SK-N-SH treated with all-trans-retinoic acid at 6 μM for 48 hours (cell line): ENCODE measurements at regions not wholly inside any gene's neighbourhood (a gene's known extent, or its start where the extent isn't known, plus 50 kb on each side); places are given as distances from the start of the nearest gene placed in this dataset.

Experiments
- ATAC-seq: fragments of 200-7000 bp; cut with Tn5 transposase; 3 replicates; pipeline ENCODE4 v1.9.1; 2020; ENCODE audit warnings: mild to moderate bottlenecking, moderate library complexity
- ARNTL ChIP-seq: fragments of 450-650 bp; formaldehyde crosslinking; IDR thresholded peaks from 2 replicates; pipeline ENCODE4 v1.5.0; 2020; ENCODE audit warnings: low read depth, mild to moderate bottlenecking, moderate library complexity, borderline replicate concordance
- BACH2 ChIP-seq: fragments of 250-450 bp; sonication (Bioruptor Pico); IDR thresholded peaks from 2 replicates; pipeline ENCODE4 v1.9.0; 2021; ENCODE audit warnings: mild to moderate bottlenecking, borderline replicate concordance
- CREB5 ChIP-seq: fragments of 250-450 bp; sonication (Bioruptor Pico); IDR thresholded peaks from 2 replicates; pipeline ENCODE4 v1.5.1; 2020; ENCODE audit warnings: low read depth, mild to moderate bottlenecking, moderate library complexity
- CSDC2 ChIP-seq: fragments of 250-450 bp; sonication (Bioruptor Pico); IDR thresholded peaks from 2 replicates; pipeline ENCODE4 v1.5.0; 2020; ENCODE audit warnings: mild to moderate bottlenecking, moderate library complexity
- ESRRG ChIP-seq: fragments of 250-450 bp; sonication (Bioruptor Pico); IDR thresholded peaks from 2 replicates; pipeline ENCODE4 v1.6.1; 2021; ENCODE audit warnings: mild to moderate bottlenecking
- GLIS3 ChIP-seq: fragments of 250-450 bp; sonication (Bioruptor Pico); IDR thresholded peaks from 2 replicates; pipeline ENCODE4 v1.5.0; 2020; ENCODE audit warnings: mild to moderate bottlenecking, moderate library complexity
- ISL1 ChIP-seq: fragments of 250-450 bp; sonication (Bioruptor Pico); IDR thresholded peaks from 2 replicates; pipeline ENCODE4 v2.1.2; 2022; ENCODE audit warnings: mild to moderate bottlenecking, moderate library complexity
- OSR1 ChIP-seq: fragments of 250-450 bp; sonication (Bioruptor Pico); IDR thresholded peaks from 2 replicates; pipeline ENCODE4 v1.8.0; 2022; ENCODE audit warnings: moderate library complexity, mild to moderate bottlenecking, inconsistent platforms
- PPARA ChIP-seq: fragments of 250-450 bp; sonication (Bioruptor Pico); IDR thresholded peaks from 2 replicates; pipeline ENCODE4 v1.5.0; 2020; ENCODE audit warnings: mild to moderate bottlenecking, borderline replicate concordance
- RARB ChIP-seq: fragments of 250-450 bp; sonication (Bioruptor Pico); IDR thresholded peaks from 2 replicates; pipeline ENCODE4 v1.8.0; 2021; ENCODE audit warnings: mild to moderate bottlenecking, moderate library complexity
- TCF4 ChIP-seq: fragments of 250-450 bp; sonication (Bioruptor Pico); IDR thresholded peaks from 2 replicates; pipeline ENCODE4 v1.8.0; 2021; ENCODE audit warnings: mild to moderate bottlenecking, moderate library complexity, borderline replicate concordance
- TOX ChIP-seq: fragments of 250-450 bp; sonication (Bioruptor Pico); IDR thresholded peaks from 2 replicates; pipeline ENCODE4 v1.8.0; 2021; ENCODE audit warnings: mild to moderate bottlenecking, moderate library complexity, borderline replicate concordance
- TSHZ2 ChIP-seq: fragments of 250-450 bp; sonication (Bioruptor Pico); IDR thresholded peaks from 2 replicates; pipeline ENCODE4 v1.5.0; 2020; ENCODE audit warnings: mild to moderate bottlenecking, moderate library complexity
- ZC3H10 ChIP-seq: fragments of 250-450 bp; sonication (Bioruptor Pico); IDR thresholded peaks from 2 replicates; pipeline ENCODE4 v1.5.1; 2021; ENCODE audit warnings: mild to moderate bottlenecking, moderate library complexity
- ZFP3 ChIP-seq: fragments of 250-450 bp; sonication (Bioruptor Pico); IDR thresholded peaks from 2 replicates; pipeline ENCODE4 v1.5.0; 2020; ENCODE audit warnings: mild to moderate bottlenecking, moderate library complexity
- ZNF565 ChIP-seq: fragments of 450-650 bp; formaldehyde crosslinking; conservative IDR thresholded peaks from 2 replicates; pipeline ENCODE4 v1.5.0; 2020; ENCODE audit warnings: low read depth, mild to moderate bottlenecking, moderate library complexity
- ZNF70 ChIP-seq: fragments of 450-650 bp; formaldehyde crosslinking; IDR thresholded peaks from 2 replicates; pipeline ENCODE4 v1.5.0; 2020; ENCODE audit warnings: mild to moderate bottlenecking, moderate library complexity
- ZNF8 ChIP-seq: fragments of 450-650 bp; formaldehyde crosslinking; IDR thresholded peaks from 2 replicates; pipeline ENCODE4 v1.5.0; 2020; ENCODE audit warnings: mild to moderate bottlenecking, moderate library complexity
- TF ChIP-seq, protein P1 (sequence below): fragments of 250-450 bp; sonication (Bioruptor Pico); IDR thresholded peaks from 2 replicates; pipeline ENCODE4 v1.8.0; 2021; ENCODE audit warnings: low read depth, mild to moderate bottlenecking, moderate library complexity, borderline replicate concordance
- TF ChIP-seq, protein P2 (sequence below): fragments of 250-450 bp; sonication (Bioruptor Pico); IDR thresholded peaks from 2 replicates; pipeline ENCODE4 v1.5.1; 2021; ENCODE audit warnings: mild to moderate bottlenecking, moderate library complexity
- TF ChIP-seq, protein P3 (sequence below): fragments of 250-450 bp; sonication (Bioruptor Pico); IDR thresholded peaks from 2 replicates; pipeline ENCODE4 v1.8.0; 2020; ENCODE audit warnings: mild to moderate bottlenecking, moderate library complexity, borderline replicate concordance

DNA sequence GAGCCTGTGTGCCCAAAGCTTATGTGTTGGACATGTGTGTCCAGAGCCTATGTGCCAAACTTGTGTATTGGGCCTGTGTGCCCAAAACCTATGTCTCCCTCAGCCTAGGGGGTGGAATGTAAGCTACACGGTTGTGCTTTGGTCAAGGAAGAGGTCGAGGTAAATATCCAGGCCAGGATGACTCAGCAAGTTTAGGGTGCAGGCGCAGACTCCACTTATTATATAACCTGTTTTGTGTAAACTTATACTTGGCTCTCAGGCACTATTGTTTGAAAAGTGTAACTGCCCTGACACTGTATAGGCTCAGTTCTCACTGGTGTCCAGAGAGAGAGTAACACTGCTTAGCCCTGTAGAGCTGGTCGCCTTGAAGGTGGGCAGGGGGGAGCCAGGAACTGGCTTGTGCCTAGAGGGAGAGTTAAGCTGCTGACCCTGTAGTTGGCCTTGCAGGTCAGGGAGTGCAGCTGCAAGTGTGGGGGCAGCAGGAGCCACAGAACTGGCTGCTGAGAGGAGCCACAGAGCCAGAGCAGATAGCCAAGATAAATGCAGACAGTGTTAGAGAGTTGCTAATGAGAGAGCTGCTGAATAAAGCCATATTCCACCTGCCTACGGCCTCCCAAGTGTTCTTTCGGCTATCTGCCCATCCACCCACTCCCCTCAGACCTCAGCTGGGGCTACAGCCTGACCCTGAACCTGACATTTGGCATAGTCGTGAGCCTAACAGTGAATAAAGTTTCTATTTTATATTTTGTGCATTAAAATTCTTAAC is 517.2 kb upstream of the SLITRK1 start:
- no peak for TF ChIP-seq BACH2 (CRISPR knock-in tag)
- TF ChIP-seq, protein P1, sequence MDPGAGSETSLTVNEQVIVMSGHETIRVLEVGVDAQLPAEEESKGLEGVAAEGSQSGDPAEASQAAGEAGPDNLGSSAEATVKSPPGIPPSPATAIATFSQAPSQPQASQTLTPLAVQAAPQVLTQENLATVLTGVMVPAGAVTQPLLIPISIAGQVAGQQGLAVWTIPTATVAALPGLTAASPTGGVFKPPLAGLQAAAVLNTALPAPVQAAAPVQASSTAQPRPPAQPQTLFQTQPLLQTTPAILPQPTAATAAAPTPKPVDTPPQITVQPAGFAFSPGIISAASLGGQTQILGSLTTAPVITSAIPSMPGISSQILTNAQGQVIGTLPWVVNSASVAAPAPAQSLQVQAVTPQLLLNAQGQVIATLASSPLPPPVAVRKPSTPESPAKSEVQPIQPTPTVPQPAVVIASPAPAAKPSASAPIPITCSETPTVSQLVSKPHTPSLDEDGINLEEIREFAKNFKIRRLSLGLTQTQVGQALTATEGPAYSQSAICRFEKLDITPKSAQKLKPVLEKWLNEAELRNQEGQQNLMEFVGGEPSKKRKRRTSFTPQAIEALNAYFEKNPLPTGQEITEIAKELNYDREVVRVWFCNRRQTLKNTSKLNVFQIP: no peak
- no peak for TF ChIP-seq OSR1 (CRISPR knock-in tag)
- TF ChIP-seq CSDC2 (CRISPR knock-in tag): no peak
- no peak for TF ChIP-seq ZNF565 (CRISPR knock-in tag)
- no peak for TF ChIP-seq ARNTL
- no peak for TF ChIP-seq TCF4 (CRISPR knock-in tag)
- no peak for TF ChIP-seq ISL1 (CRISPR knock-in tag)
- no peak for TF ChIP-seq ZNF70 (CRISPR knock-in tag)
- TF ChIP-seq, protein P2, sequence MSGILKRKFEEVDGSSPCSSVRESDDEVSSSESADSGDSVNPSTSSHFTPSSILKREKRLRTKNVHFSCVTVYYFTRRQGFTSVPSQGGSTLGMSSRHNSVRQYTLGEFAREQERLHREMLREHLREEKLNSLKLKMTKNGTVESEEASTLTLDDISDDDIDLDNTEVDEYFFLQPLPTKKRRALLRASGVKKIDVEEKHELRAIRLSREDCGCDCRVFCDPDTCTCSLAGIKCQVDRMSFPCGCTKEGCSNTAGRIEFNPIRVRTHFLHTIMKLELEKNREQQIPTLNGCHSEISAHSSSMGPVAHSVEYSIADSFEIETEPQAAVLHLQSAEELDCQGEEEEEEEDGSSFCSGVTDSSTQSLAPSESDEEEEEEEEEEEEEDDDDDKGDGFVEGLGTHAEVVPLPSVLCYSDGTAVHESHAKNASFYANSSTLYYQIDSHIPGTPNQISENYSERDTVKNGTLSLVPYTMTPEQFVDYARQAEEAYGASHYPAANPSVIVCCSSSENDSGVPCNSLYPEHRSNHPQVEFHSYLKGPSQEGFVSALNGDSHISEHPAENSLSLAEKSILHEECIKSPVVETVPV: no peak
- no peak for TF ChIP-seq ZNF8 (CRISPR knock-in tag)
- no peak for TF ChIP-seq CREB5
- no peak for TF ChIP-seq GLIS3 (CRISPR knock-in tag)
- no peak for TF ChIP-seq ZFP3 (CRISPR knock-in tag)
- no peak for TF ChIP-seq ESRRG (CRISPR knock-in tag)
- no peak for TF ChIP-seq RARB (CRISPR knock-in tag)
- TF ChIP-seq, protein P3, sequence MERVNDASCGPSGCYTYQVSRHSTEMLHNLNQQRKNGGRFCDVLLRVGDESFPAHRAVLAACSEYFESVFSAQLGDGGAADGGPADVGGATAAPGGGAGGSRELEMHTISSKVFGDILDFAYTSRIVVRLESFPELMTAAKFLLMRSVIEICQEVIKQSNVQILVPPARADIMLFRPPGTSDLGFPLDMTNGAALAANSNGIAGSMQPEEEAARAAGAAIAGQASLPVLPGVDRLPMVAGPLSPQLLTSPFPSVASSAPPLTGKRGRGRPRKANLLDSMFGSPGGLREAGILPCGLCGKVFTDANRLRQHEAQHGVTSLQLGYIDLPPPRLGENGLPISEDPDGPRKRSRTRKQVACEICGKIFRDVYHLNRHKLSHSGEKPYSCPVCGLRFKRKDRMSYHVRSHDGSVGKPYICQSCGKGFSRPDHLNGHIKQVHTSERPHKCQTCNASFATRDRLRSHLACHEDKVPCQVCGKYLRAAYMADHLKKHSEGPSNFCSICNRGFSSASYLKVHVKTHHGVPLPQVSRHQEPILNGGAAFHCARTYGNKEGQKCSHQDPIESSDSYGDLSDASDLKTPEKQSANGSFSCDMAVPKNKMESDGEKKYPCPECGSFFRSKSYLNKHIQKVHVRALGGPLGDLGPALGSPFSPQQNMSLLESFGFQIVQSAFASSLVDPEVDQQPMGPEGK (CRISPR knock-in tag): no peak
- no peak for TF ChIP-seq ZC3H10
- TF ChIP-seq PPARA: no peak
- ATAC-seq: no peak

GRCh38 chr13:84393981-84394625 is 511.8 kb upstream of the SLITRK1 start:
- no peak for ATAC-seq

More at GRCh38 chr13:84393981-84394625, 511.8 kb upstream of the SLITRK1 start:
- TF ChIP-seq, protein P1: no peak
- TF ChIP-seq TSHZ2 (CRISPR knock-in tag) (no peak), RARB (CRISPR knock-in tag) (no peak), GLIS3 (CRISPR knock-in tag) (no peak), CSDC2 (CRISPR knock-in tag) (no peak), ZNF70 (CRISPR knock-in tag) (no peak), ISL1 (CRISPR knock-in tag) (no peak), TOX (CRISPR knock-in tag) (no peak), CREB5 (no peak), ZNF565 (CRISPR knock-in tag) (no peak), OSR1 (CRISPR knock-in tag) (no peak), ARNTL (no peak), ZC3H10 (no peak)
- TF ChIP-seq, protein P2: no peak
